IgD-negative memory B cell (primary cell): ENCODE measurements at regions not wholly inside any gene's neighbourhood (a gene's known extent, or its start where the extent isn't known, plus 50 kb on each side); places are given as distances from the start of the nearest gene placed in this dataset.
A peak's percentile ranks its signal among the peaks of the same experiment; 100 is the strongest.

ENCODE experiments used
- H3K27ac Mint-ChIP-seq, 3 donors: one replicate each; pipeline ENCODE4 v1.8.0; 2020 to 2022; ENCODE audit warnings: mild to moderate bottlenecking in 3 of 3, mixed read lengths in 3 of 3, moderate library complexity in 1 of 3
- H3K27me3 Mint-ChIP-seq: one replicate; pipeline ENCODE4 v1.8.0; 2021; ENCODE audit warnings: mixed read lengths
- H3K36me3 Mint-ChIP-seq: one replicate; pipeline ENCODE4 v1.8.0; 2020; ENCODE audit warnings: mild to moderate bottlenecking, mixed read lengths
- H3K4me1 Mint-ChIP-seq, 3 donors: one replicate each; pipeline ENCODE4 v1.8.0; 2020 to 2022; ENCODE audit warnings: mixed read lengths in 3 of 3, mild to moderate bottlenecking in 1 of 3
- H3K4me3 Mint-ChIP-seq, 4 donors: one replicate each; pipeline ENCODE4 v1.8.0; 2020 to 2022; ENCODE audit warnings: mild to moderate bottlenecking in 4 of 4, mixed read lengths in 4 of 4, moderate library complexity in 3 of 4
- H3K9me3 Mint-ChIP-seq, 3 donors: one replicate each; pipeline ENCODE4 v1.8.0; 2020 to 2021; ENCODE audit warnings: mixed read lengths in 3 of 3, mild to moderate bottlenecking in 1 of 3

DNA sequence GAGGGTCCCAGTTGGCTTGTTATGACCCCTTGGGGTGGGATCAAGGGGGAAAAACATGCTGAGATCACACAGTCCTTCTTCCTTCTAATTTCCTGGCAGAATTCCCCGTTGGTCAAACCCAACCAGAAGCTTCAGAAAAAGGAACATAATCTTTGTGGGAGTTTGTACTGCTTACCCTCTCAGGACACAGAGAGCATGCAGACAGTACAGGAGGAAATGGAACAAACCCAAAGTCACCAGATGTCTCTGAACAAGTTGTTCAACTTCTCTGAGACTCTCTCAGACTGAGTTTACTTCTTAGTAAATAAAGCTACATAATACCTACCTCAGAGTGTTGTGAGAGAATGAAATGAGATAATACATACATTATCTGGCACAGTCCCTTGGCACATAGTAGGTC is 181.1 kb upstream of the TSHZ2 start:
- Mint-ChIP-seq H3K27me3 (no peaks in the 10 kb centered on the region), H3K4me1 (no peaks in the 10 kb centered on the region), H3K36me3 (no peaks in the 10 kb centered on the region), H3K27ac (no peak overlapping the region), H3K9me3 (peaks cover 0 to 2% (median 0%) of the 10 kb centered on the region in 3 donors), H3K4me3 (no peak overlapping the region)

DNA sequence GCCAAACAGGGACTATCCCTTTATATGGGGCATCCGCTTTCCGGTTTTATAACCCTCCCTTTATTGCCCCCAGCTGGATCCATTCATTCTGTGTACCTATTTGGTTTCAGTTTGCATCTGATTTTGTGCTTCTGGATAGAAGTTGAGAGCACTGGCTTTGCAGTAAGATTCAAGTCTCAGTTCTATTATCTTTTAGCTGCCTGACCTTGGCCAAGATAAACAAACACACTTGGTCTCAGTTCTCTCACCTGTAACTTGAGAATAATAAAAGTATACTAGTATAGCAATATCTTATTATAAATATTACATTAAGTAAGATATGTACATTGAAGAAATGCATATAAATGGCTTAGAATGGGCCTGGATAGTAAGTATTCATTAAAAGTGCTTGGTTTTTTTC is 182.4 kb upstream of the TSHZ2 start:
- H3K9me3 Mint-ChIP-seq = peaks cover 0 to 5% (median 0%) of the 10 kb centered on the region in 3 donors
- H3K27me3 Mint-ChIP-seq = no peaks in the 10 kb centered on the region
- H3K36me3 Mint-ChIP-seq = no peaks in the 10 kb centered on the region
- H3K4me3 Mint-ChIP-seq = no peak overlapping the region
- no peaks in the 10 kb centered on the region for H3K4me1 Mint-ChIP-seq
- no peak overlapping the region for H3K27ac Mint-ChIP-seq

DNA sequence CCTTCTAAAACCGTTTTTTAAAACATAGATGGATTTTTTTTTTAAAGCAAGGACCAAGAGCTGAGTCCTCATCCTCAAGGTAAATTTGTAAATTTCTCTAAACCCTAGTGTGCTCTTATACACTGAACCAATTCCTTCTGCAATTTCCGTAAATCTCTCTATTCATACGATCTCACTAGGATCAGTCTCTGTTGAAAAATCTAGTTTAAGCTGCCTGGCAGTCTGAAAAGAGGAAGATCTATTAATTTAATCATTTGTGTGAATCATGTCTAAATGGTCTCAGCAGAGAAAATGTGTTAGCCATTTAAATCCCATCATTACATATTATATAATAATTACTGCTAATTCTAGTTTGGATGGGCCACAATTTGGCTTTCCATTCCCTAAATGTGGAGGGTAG is 184.2 kb upstream of the TSHZ2 start:
- H3K4me3 Mint-ChIP-seq = no peak overlapping the region
- no peaks in the 10 kb centered on the region for H3K4me1 Mint-ChIP-seq
- H3K9me3 Mint-ChIP-seq = peaks cover 0 to 14% (median 2%) of the 10 kb centered on the region in 3 donors
- H3K27me3 Mint-ChIP-seq = no peaks in the 10 kb centered on the region
- H3K27ac Mint-ChIP-seq = no peak overlapping the region
- peaks cover 2% of the 10 kb centered on the region for H3K36me3 Mint-ChIP-seq

DNA sequence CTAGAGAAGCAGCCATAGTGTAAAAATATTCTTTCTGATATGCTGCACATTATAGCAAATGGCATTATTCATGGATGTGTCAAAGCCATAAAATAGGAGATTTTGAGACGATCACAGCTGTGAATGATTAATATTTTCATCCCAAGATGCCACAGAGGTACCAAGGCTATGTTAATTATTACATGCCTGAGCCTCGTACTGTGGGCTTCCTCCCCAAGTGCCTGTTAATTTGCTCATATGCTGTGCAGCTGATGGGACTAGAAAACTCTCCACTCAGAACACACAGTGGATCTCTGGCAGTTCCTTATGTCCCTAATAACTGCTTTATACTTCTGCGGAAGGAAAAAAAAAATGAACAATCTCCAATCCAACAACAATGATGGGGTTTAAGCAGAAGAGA is 184.9 kb upstream of the TSHZ2 start:
- H3K9me3 Mint-ChIP-seq = peaks cover 0 to 14% (median 2%) of the 10 kb centered on the region in 3 donors
- no peaks in the 10 kb centered on the region for H3K27me3 Mint-ChIP-seq
- H3K27ac Mint-ChIP-seq = no peak overlapping the region
- no peaks in the 10 kb centered on the region for H3K4me1 Mint-ChIP-seq
- H3K36me3 Mint-ChIP-seq = peaks cover 2% of the 10 kb centered on the region
- H3K4me3 Mint-ChIP-seq = no peak overlapping the region

DNA sequence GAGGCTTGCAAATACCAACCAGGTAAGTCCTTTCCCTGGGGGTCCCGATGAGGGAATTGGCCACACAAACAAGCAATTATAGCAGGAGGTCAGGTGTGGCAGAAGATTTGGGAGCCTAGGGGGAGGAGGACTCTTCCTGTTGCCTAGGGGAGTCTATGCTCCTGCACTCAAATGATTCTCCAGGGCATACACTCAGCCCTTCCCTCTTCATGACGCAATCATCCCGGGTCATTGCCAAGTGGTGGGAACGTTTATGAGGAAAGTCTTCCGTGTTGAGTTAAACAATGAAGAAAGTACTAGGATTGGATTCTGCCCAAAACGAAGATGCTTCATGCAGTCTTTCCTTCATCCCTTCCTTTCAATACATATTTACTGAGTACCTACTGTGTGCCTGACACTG is 186.5 kb upstream of the TSHZ2 start:
- Mint-ChIP-seq H3K9me3 (peaks cover 0 to 14% (median 2%) of the 10 kb centered on the region in 3 donors), H3K27ac (no peak overlapping the region), H3K4me1 (no peaks in the 10 kb centered on the region), H3K27me3 (no peaks in the 10 kb centered on the region), H3K36me3 (peaks cover 2% of the 10 kb centered on the region), H3K4me3 (no peak overlapping the region)

DNA sequence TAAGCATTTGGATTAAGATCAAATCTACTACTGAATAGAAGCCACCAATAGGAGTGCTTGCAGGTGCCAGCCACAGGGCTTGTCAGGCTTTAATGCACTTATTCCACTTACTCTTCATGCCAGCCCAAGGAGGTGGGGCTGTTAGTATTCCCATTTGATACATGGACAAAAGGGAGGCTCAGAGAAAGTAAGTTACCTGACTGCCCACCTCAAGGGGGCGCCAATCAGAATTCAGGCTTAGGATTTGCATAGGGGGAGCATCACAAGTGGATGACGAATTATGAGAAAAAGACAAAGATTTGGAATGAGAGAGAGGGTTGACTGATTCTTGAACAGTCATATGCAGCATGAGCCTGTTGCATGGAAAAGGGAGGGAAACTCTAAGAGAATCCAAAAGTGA is 188.4 kb upstream of the TSHZ2 start:
- H3K4me1 Mint-ChIP-seq = no peaks in the 10 kb centered on the region
- peaks cover 2% of the 10 kb centered on the region for H3K27me3 Mint-ChIP-seq
- no peak overlapping the region for H3K4me3 Mint-ChIP-seq
- H3K27ac Mint-ChIP-seq = no peak overlapping the region
- H3K36me3 Mint-ChIP-seq = peaks cover 2% of the 10 kb centered on the region
- peaks cover 0 to 14% (median 2%) of the 10 kb centered on the region in 3 donors for H3K9me3 Mint-ChIP-seq

DNA sequence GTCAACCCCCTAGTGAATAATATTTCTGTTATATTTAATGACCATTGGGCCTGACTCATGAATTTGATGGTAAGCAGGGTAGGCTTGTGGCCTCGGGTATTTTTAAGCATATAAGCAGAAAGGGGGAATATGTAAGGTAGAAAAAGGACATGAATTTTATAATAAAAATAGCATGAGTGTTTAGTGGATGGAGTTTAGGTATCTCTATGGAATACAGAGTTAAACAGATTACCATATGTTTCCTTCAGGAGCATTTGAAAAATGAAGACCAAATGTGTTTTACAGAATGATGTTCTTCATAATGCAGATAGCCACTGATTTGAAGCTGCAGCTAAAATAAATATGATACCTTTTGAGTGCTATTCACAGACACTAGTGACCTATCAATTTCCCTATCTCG is 191.7 kb upstream of the TSHZ2 start:
- peaks cover 0 to 9% (median 2%) of the 10 kb centered on the region in 3 donors for H3K9me3 Mint-ChIP-seq
- H3K4me1 Mint-ChIP-seq = no peaks in the 10 kb centered on the region
- H3K36me3 Mint-ChIP-seq = peaks cover 2% of the 10 kb centered on the region
- H3K27ac Mint-ChIP-seq = no peak overlapping the region
- no peak overlapping the region for H3K4me3 Mint-ChIP-seq
- H3K27me3 Mint-ChIP-seq = peaks cover 13% of the 10 kb centered on the region

DNA sequence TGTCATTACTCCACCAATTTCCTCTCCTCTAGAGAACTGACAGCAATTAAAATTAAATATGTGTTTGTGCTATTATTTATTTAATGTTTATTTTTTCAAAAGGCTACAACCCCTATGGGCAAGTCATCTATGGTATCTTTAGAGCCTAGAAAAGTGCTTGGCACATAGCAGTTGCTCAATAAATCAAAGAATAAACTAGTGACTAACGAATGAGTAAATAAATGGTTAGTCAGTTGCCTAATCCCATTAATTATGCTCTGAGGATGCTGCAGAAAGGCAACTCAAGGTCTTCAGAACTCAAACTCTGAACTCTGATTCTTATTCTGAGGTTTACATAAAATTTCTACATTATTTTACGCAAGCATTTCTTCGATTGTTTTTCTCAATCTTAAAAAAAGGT is 193.0 kb upstream of the TSHZ2 start:
- no peaks in the 10 kb centered on the region for H3K36me3 Mint-ChIP-seq
- no peak overlapping the region for H3K4me3 Mint-ChIP-seq
- no peak overlapping the region for H3K27ac Mint-ChIP-seq
- peaks cover 0 to 5% (median 2%) of the 10 kb centered on the region in 3 donors for H3K9me3 Mint-ChIP-seq
- no peaks in the 10 kb centered on the region for H3K4me1 Mint-ChIP-seq
- H3K27me3 Mint-ChIP-seq = peaks cover 16% of the 10 kb centered on the region

DNA sequence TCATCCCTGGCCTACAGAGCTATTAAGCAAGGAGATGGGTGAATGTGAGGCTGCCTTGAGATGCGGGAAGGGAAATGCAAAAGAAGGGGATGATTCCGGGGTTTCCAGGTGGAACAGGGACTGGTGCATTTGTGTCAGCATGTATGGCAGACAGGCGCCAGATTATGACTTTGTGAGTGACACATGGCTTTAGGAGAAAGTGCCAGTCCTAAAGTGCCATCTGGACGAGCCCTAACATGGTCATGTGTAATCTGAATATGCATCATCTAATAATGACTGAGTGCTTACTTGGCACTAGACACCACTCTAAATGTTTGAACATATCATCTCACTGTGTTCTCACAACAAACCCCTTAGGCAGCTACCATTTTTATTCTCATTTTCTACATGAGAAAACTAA is 195.0 kb upstream of the TSHZ2 start:
- Mint-ChIP-seq H3K27me3 (peaks cover 16% of the 10 kb centered on the region), H3K27ac (no peak overlapping the region), H3K36me3 (no peaks in the 10 kb centered on the region), H3K4me3 (no peak overlapping the region), H3K9me3 (no peaks in the 10 kb centered on the region), H3K4me1 (no peaks in the 10 kb centered on the region)

DNA sequence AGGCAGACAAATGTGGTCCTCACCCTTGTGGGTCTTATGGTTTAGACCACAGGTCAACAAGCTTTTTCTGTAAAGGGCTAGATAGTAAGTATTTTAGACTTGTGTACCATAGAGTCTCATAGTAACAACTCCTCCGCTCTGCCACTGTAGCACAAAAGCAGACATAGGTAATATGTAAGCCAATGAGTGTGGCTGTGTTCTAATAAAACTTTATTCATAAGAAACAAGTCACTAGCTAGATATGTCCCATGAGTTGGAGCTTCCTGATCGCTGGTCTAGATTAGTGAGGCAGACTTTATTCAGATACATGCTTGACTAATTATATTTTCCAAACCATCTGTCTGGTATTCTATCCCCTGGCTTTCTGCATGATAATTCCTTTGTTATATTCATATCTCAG is 196.4 kb upstream of the TSHZ2 start:
- no peaks in the 10 kb centered on the region for H3K4me1 Mint-ChIP-seq
- H3K36me3 Mint-ChIP-seq = no peaks in the 10 kb centered on the region
- peaks cover 16% of the 10 kb centered on the region for H3K27me3 Mint-ChIP-seq
- no peak overlapping the region for H3K4me3 Mint-ChIP-seq
- H3K9me3 Mint-ChIP-seq = no peaks in the 10 kb centered on the region
- no peak overlapping the region for H3K27ac Mint-ChIP-seq

DNA sequence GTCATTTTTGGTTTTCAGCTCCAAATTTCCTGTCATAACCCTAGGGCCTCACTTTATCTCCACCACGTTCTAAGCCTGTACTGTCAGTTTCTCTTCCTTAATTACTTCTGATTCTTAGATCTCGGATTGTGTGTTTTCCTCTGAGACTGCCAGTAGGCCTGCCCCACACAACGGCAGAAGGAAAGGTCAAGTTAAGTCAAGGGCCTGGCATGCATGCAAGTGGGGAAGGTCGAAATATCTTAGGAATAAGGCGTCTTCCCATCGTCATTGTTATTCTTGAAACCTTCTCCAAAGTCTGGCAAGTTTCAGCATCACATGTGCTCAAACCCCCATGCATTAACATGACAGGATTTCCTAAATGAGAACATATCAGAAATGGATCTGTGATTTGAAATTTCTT is 203.5 kb upstream of the TSHZ2 start:
- H3K36me3 Mint-ChIP-seq = no peaks in the 10 kb centered on the region
- H3K27ac Mint-ChIP-seq = no peak overlapping the region
- H3K4me1 Mint-ChIP-seq = peaks cover 0 to 1% (median 0%) of the 10 kb centered on the region in 3 donors
- H3K4me3 Mint-ChIP-seq = no peak overlapping the region
- no peaks in the 10 kb centered on the region for H3K27me3 Mint-ChIP-seq
- no peaks in the 10 kb centered on the region for H3K9me3 Mint-ChIP-seq

DNA sequence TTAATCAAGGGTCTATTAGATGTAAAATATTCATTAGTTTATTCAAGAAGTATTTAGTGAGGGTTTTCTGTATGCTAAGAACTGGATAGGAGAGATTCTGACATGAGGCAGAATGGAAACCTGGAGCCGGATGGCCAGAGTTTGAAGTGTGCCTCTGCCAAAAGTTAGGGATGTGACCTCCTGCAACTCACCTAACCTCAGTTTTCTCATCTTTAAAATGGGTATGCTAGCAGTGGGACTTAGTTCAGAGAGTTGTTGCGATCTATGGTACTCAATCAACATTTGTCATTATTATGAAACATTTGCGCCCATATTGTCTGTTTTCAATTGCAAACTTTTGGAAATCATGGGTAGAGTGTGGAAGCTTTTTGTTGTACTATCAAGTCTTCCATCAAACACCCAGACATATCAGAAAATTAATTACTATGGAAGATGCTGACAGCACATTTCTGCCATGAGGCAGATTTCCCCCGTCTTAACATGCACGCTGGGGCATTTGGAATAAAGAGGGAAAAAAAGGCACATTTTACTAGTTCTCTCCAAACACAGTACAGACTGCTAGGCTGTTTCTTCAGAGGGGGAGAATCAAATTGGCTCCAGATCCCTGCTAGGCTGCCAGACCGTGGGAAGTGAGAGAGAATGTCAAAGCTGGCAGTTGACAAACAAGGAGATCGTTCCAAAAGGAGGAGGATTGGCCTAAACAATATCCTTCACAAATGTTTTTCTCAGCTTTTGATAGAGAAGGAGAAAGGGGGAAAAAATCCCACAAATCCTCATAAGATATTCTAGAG is 205.3 kb upstream of the TSHZ2 start:
- no peaks in the 10 kb centered on the region for H3K9me3 Mint-ChIP-seq
- no peak overlapping the region for H3K4me3 Mint-ChIP-seq
- no peaks in the 10 kb centered on the region for H3K27me3 Mint-ChIP-seq

DNA sequence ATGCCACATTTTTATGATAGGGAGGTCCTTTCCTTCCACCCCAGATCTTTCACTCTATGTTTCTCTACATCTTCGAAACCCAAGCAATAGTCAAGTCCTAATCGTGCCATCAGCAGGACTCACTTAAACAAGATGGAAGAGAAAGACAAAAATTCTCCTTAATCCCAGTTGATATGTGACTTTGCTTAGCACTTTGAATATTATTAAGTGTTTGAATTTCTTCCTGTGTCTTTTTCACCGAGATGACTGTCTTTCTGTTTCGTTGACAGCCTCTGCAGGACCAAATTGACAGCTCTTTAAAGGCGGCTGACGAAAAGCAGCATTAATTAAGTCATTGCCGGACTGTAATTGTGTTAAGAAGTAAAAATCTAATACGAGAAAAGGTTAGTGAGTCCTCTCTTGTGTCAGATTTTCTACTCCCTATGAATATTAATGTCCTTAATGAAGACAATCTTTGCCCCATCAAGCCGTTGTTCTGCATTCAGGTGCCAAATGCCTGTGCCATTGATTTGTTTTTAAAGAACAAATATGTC is 208.8 kb upstream of the TSHZ2 start:
- Mint-ChIP-seq H3K27me3 (no peaks in the 10 kb centered on the region), H3K4me3 (no peak overlapping the region), H3K27ac (no peak overlapping the region), H3K4me1 (peaks cover 0 to 1% (median 0%) of the 10 kb centered on the region in 3 donors), H3K36me3 (no peaks in the 10 kb centered on the region), H3K9me3 (no peaks in the 10 kb centered on the region)

More for the DNA sequence above, 205.3 kb upstream of the TSHZ2 start:
- peak overlapping the region in 1 of 3 donors; percentile 90 for H3K27ac Mint-ChIP-seq
- H3K4me1 Mint-ChIP-seq = peaks cover 0 to 1% (median 0%) of the 10 kb centered on the region in 3 donors
- H3K36me3 Mint-ChIP-seq = no peaks in the 10 kb centered on the region

DNA sequence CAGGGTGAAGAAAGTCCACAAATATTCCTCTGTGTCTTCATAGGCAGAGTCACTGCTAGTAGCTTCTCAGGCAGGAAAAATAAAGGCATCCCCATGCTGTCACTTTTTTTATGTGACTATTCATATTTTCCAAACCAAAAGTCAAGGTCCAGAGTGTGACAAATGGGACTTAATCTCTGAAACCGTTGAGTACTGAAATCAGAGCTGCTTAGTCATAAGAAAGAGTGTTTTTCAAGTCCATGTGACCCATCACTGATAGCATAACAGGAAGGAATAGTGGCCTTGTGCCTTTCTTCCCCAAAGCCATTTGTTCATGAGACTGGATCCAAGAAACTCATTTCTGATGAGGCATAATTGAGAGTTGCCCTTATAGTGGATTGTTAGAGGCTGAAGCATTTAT is 210.3 kb upstream of the TSHZ2 start:
- Mint-ChIP-seq H3K4me3 (no peak overlapping the region), H3K9me3 (no peaks in the 10 kb centered on the region), H3K27me3 (no peaks in the 10 kb centered on the region), H3K27ac (no peak overlapping the region), H3K36me3 (no peaks in the 10 kb centered on the region), H3K4me1 (peaks cover 0 to 3% (median 1%) of the 10 kb centered on the region in 3 donors)

DNA sequence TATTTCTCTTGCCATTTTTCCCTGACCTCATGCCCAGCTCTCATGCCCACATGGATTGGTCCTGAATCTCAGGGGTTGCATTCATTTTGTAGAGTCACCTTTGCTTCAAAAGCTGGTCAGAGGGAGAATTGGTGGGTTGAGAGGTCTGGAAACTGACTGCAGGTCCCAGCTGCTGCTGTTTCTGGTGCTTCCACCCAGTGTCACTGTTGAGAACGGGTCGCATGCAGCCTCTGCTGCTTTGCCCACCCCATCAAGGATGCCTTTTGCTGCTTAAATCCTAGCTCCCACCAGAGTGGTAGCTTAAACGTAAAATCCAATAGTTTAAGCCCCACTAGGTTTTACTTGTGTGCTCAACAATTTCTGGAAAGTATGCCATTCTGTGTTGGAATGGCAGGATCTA is 211.4 kb upstream of the TSHZ2 start:
- Mint-ChIP-seq H3K9me3 (no peaks in the 10 kb centered on the region), H3K4me1 (peaks cover 0 to 3% (median 1%) of the 10 kb centered on the region in 3 donors), H3K36me3 (no peaks in the 10 kb centered on the region), H3K27ac (peak overlapping the region in 1 of 3 donors; percentile 32), H3K4me3 (no peak overlapping the region), H3K27me3 (no peaks in the 10 kb centered on the region)

DNA sequence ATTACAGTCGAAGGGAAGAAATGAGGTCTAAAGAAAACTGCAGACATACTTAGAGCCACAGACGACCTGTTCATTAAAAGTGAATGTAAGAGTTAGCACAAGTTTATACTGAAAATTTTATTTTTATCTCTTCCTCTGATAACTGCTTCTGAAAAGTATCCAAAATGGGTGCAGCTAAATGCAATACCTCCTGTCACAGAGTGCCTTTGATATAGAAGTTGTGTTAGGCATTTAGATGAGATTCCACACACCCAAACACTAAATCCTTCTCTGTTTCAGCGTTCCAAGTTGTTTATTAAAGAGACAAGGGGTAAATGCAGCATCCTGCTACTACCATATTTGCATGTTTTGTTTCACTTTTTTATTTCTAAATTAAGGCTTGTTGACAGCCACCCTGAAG is 214.7 kb upstream of the TSHZ2 start:
- Mint-ChIP-seq H3K36me3 (no peaks in the 10 kb centered on the region), H3K27me3 (no peaks in the 10 kb centered on the region), H3K4me1 (peaks cover 0 to 3% (median 0%) of the 10 kb centered on the region in 3 donors), H3K4me3 (no peak overlapping the region), H3K9me3 (peaks cover 0 to 8% (median 0%) of the 10 kb centered on the region in 3 donors), H3K27ac (no peak overlapping the region)
